Prostate gland (tissue), 2 donors: ENCODE measurements at regions not wholly inside any gene's neighbourhood (a gene's known extent, or its start where the extent isn't known, plus 50 kb on each side); places are given as distances from the start of the nearest gene placed in this dataset.

ENCODE experiments used
- DNase-seq: peaks from one replicate; pipeline ENCODE4 v3.0.0-alpha.2; 2019; ENCODE audit warnings: low spot score
- H3K27ac ChIP-seq, 2 donors: fragments of 200-600 bp; sonication (generic); 2 replicates each; pipeline ENCODE4 v1.5.1; 2017 to 2019
- H3K27me3 ChIP-seq: fragments of 200-600 bp; sonication (generic); replicated peaks from 2 replicates; pipeline ENCODE4 v1.5.1; 2019; ENCODE audit not compliant: insufficient read depth
- H3K36me3 ChIP-seq, 2 donors: fragments of 200-600 bp; sonication (generic); 1 replicate in 1 of 2; 2 replicates in 1 of 2; pipeline versions ENCODE4 v1.5.1 to v1.8.1; 2017 to 2019
- H3K4me1 ChIP-seq: fragments of 200-600 bp; sonication (generic); replicated peaks from 2 replicates; pipeline ENCODE4 v1.5.1; 2019
- H3K4me3 ChIP-seq, 2 donors: fragments of 200-600 bp; sonication (generic); 2 replicates each; pipeline ENCODE4 v1.5.1; 2017 to 2019
- H3K9me3 ChIP-seq: fragments of 200-600 bp; sonication (generic); 2 replicates; pipeline ENCODE4 v1.5.1; 2017
- POLR2A ChIP-seq: fragments of 450-650 bp; IDR thresholded peaks from one replicate; pipeline ENCODE4 v1.6.1; 2016; ENCODE audit warnings: antibody characterized with exemption, mild to moderate bottlenecking
- POLR2AphosphoS5 ChIP-seq: sonication (generic); formaldehyde crosslinking; IDR thresholded peaks from one replicate; pipeline ENCODE4 v1.6.1; 2017; ENCODE audit warnings: antibody characterized with exemption
- WGBS: methylation state at CpG from one replicate; pipeline ENCODE4 v1.1.5; 2018; 5-methylcytosine and 5-hydroxymethylcytosine counted together
- intact Hi-C: fragments of 100-400 bp; cut with DNase I; formaldehyde crosslinking; loops from one replicate; pipeline ENCODE4 v1.14.2; 2022
- TF ChIP-seq, protein P1 (sequence below), 4 experiments: fragments of 200-600 bp in 2 of 4; fragments of 450-650 bp in 2 of 4; sonication (generic) in 2 of 4; IDR thresholded peaks; 1 replicate in 3 of 4; 2 replicates in 1 of 4; pipeline ENCODE4 v1.5.1; 2016 to 2019; ENCODE audit warnings: antibody characterized with exemption in 4 of 4, mild to moderate bottlenecking in 2 of 4, moderate library complexity in 2 of 4

DNA sequence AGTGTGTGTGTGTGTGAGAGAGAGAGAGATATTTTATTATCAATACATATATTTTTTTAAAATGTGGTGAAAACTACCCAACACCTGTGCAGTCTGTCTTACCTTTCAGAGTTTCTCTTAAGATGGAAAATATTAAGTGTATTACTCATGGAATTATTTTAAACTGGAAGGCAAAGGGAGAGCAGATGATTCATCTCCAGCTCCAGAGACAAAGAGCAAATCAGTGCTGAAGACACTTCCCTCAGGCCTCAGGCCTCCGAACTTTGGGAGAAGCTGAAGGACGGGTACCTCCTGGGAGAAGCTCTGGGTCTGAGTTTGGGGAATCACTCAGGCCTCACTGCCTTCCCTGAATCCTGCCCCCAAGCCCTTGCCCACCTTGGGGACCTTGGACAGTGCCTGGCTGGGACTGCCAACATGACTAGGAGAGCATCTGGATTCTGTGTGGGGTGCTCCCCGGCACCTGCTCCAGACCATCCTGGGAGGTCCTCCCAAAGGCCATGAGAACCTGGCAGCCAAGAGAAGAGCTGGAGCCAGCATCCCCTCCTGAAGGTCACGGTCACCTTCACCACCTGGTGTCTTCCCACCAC lies 170.4 kb upstream of the UBL3 start:
- 89% methylated on average over 4 of the region's 4 CpGs for WGBS
- H3K4me3 ChIP-seq = no peak overlapping the region

DNA sequence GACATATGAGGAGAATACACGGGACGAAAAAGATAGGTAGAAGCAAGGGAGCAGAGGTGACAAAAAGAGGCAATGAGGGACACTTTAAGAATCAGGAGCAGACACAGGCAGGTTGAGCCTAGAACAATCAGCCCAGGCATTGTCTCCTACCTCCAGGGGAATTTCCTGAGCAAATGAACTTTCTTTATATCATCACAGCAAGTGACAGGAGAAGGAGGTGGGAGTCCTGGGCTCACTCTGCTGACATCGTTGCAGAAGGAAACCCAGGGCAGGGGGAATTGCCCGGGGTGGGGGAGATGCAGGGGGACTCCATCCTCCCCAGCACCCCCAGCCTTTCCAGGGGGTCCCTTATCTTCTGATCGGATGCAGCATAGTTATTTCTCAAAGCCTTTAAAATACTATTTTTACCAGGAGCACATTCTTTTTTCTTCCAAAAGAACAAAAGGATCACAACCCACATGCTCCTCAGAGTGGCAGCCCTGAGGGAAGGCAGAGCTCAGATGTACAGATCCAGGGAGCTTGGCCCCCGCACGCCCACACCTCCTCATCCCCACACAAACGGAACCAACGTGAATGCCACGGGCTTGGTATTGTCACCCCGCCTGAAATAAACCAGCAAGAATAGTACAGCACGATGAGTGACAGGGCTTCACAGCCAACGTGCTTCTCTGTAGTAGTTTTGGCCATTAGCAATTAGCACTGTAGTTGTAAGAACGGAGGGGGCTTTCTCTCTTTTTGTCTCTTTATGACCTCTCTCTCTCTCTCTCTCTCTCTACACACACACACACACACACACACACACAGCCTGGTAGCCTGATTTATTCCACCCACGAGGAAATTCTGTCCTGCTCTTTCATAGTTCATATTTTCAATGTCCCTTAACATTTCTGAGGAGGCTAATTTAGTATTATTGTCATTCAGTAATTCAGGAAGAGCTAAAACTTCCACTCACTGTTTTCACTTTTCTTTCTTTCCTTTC lies 169.5 kb upstream of the UBL3 start:
- intact Hi-C loops = no loop called here
- Histone ChIP-seq H3K27ac (no peak overlapping the region), H3K4me1 (no peaks in the 10 kb centered on the region), H3K4me3 (no peak overlapping the region), H3K36me3 (no peaks in the 10 kb centered on the region), H3K27me3 (no peaks in the 10 kb centered on the region), H3K9me3 (no peaks in the 10 kb centered on the region)
- DNase-seq = no peak
- TF ChIP-seq POLR2AphosphoS5 (no peak), POLR2A (no peak)
- WGBS = 46% methylated on average over 15 of the region's 15 CpGs

More for the DNA sequence above, 170.4 kb upstream of the UBL3 start:
- H3K4me1 ChIP-seq = no peaks in the 10 kb centered on the region
- TF ChIP-seq POLR2AphosphoS5 = no peak
- TF ChIP-seq, protein P1, sequence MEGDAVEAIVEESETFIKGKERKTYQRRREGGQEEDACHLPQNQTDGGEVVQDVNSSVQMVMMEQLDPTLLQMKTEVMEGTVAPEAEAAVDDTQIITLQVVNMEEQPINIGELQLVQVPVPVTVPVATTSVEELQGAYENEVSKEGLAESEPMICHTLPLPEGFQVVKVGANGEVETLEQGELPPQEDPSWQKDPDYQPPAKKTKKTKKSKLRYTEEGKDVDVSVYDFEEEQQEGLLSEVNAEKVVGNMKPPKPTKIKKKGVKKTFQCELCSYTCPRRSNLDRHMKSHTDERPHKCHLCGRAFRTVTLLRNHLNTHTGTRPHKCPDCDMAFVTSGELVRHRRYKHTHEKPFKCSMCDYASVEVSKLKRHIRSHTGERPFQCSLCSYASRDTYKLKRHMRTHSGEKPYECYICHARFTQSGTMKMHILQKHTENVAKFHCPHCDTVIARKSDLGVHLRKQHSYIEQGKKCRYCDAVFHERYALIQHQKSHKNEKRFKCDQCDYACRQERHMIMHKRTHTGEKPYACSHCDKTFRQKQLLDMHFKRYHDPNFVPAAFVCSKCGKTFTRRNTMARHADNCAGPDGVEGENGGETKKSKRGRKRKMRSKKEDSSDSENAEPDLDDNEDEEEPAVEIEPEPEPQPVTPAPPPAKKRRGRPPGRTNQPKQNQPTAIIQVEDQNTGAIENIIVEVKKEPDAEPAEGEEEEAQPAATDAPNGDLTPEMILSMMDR (IDR thresholded peaks at IDR 0.05) = no peak
- TF ChIP-seq POLR2A = no peak
- no peaks in the 10 kb centered on the region for H3K27me3 ChIP-seq
- intact Hi-C loops = no loop called here
- H3K9me3 ChIP-seq = no peaks in the 10 kb centered on the region
- H3K27ac ChIP-seq = no peak overlapping the region
- no peak for DNase-seq
- H3K36me3 ChIP-seq = no peaks in the 10 kb centered on the region

DNA sequence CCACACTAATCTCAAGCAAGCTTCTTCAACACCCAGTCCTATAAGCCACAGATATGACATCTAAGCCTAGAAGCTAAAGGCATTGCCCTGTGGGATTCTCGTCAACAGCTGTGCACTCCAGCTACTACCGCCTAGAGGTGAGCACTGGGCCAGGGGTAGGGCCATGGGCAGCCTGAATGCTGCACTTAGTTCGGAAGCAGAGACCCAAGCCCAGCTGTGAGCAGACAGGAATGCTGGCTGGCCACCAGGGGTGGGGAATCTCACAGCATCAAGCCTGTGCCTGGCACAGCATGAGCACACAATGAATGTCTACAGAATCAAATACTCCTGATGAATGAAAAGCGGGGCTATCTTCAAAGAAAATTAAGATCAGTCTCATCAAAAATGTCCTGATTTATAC lies 167.5 kb upstream of the UBL3 start:
- intact Hi-C loops = no loop called here

DNA sequence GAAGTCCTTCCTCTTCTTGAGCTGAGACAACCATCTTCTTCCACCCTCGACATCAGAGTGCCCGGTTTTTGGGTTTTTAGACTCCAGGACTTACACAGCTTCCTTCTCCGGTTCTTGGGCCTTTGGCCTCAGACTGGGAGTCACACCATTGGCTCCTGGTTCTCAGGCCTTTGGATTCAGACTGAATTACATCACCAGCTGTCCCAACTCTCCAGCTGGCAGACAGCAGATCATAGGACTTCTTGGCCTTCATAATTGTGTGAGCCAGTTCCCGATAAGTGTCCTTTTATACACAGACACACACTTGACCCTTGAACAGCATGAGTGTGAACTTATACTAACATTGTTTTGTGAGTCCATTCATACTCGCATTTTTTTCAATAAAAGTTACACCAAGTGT lies 166.0 kb upstream of the UBL3 start:
- no peaks in the 10 kb centered on the region for H3K4me1 ChIP-seq
- H3K4me3 ChIP-seq = no peak overlapping the region
- DNase-seq = no peak
- no peaks in the 10 kb centered on the region for H3K36me3 ChIP-seq
- TF ChIP-seq, protein P1 (IDR thresholded peaks at IDR 0.05) = no peak
- TF ChIP-seq POLR2A = no peak
- no peak for TF ChIP-seq POLR2AphosphoS5
- H3K27ac ChIP-seq = no peak overlapping the region
- H3K27me3 ChIP-seq = no peaks in the 10 kb centered on the region
- H3K9me3 ChIP-seq = no peaks in the 10 kb centered on the region
- intact Hi-C loops = no loop called here
- 65% methylated on average over 5 of the region's 5 CpGs for WGBS

More for the DNA sequence above, 167.5 kb upstream of the UBL3 start:
- Histone ChIP-seq H3K4me3 (no peak overlapping the region), H3K9me3 (no peaks in the 10 kb centered on the region), H3K36me3 (no peaks in the 10 kb centered on the region), H3K27ac (no peak overlapping the region), H3K27me3 (no peaks in the 10 kb centered on the region), H3K4me1 (no peaks in the 10 kb centered on the region)
- TF ChIP-seq POLR2A (no peak), POLR2AphosphoS5 (no peak)
- TF ChIP-seq, protein P1 (IDR thresholded peaks at IDR 0.05) = no peak
- DNase-seq = no peak
- WGBS = 63% methylated on average over 4 of the region's 4 CpGs

DNA sequence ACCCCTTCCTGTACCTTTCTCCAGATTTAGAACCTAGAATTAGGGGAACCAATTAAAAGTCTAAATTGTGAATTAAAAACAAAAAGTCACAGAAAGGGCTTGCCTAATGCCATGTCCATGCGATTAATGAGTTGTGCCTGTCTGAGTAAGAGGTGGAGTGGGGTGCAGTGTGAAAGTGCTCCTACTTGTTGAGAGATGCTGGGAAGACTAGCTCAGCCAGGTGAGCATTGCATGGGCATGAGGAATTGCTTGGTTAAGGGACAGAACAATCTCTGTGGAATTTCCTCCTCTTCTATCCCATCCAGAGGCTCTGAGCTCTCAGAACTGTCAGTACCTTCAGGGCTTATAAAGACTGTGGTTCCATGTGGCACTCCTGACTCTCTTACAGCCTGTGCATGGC lies 159.0 kb upstream of the UBL3 start:
- intact Hi-C loops = no loop called here
- H3K36me3 ChIP-seq = no peaks in the 10 kb centered on the region

More for the DNA sequence above, 159.0 kb upstream of the UBL3 start:
- Histone ChIP-seq H3K4me1 (no peaks in the 10 kb centered on the region), H3K4me3 (no peak overlapping the region), H3K27me3 (no peaks in the 10 kb centered on the region), H3K9me3 (no peaks in the 10 kb centered on the region), H3K27ac (no peak overlapping the region)
- TF ChIP-seq, protein P1 (IDR thresholded peaks at IDR 0.05) = no peak
- TF ChIP-seq POLR2A = no peak
- TF ChIP-seq POLR2AphosphoS5 = no peak
- no peak for DNase-seq
- 82% methylated on average over 1 of the region's 1 CpG for WGBS
